K562 (cell line): ENCODE measurements at regions not wholly inside any gene's neighbourhood (a gene's known extent, or its start where the extent isn't known, plus 50 kb on each side); places are given as distances from the start of the nearest gene placed in this dataset.

ENCODE experiments used
- CBFA2T3 ChIP-seq: fragments of 450-650 bp; IDR thresholded peaks from 2 replicates; pipeline ENCODE4 v1.6.1; 2017
- CHD2 ChIP-seq: IDR thresholded peaks from 2 replicates; pipeline ENCODE4 v1.6.1; 2011; ENCODE audit warnings: low read depth, low read length
- FOXJ3 ChIP-seq: sonication (generic); formaldehyde crosslinking; IDR thresholded peaks from 2 replicates; pipeline ENCODE4 v1.4.0; 2020; ENCODE audit warnings: mild to moderate bottlenecking, missing genetic modification reagents
- NR3C1 ChIP-seq: sonication (generic); formaldehyde crosslinking; IDR thresholded peaks from 2 replicates; pipeline ENCODE4 v1.8.1; 2022; ENCODE audit warnings: missing genetic modification reagents
- POLR2AphosphoS5 ChIP-seq: IDR thresholded peaks from 2 replicates; pipeline ENCODE4 v1.6.1; 2011; ENCODE audit warnings: mild to moderate bottlenecking, low read depth, low read length, moderate library complexity; ENCODE audit not compliant: control insufficient read depth, insufficient read depth
- RAD21 ChIP-seq, 2 experiments: fragments of 250-450 bp in 1 of 2; fragments of 450-650 bp in 1 of 2; sonication (Bioruptor Pico) in 1 of 2; formaldehyde crosslinking in 1 of 2; IDR thresholded peaks in 1 of 2; conservative IDR thresholded peaks in 1 of 2; 2 replicates each; pipeline versions ENCODE4 v1.4.0 to v1.8.0; 2020 to 2022; ENCODE audit warnings: mild to moderate bottlenecking in 2 of 2, moderate library complexity in 1 of 2
- SRSF1 ChIP-seq: fragments of 200-400 bp; formaldehyde crosslinking; IDR thresholded peaks from 2 replicates; pipeline ENCODE4 v1.6.1; 2017; ENCODE audit warnings: mild to moderate bottlenecking, low read depth, low read length, moderate library complexity
- TFE3 ChIP-seq: fragments of 450-650 bp; formaldehyde crosslinking; IDR thresholded peaks from 2 replicates; pipeline ENCODE4 v1.4.0; 2020; ENCODE audit warnings: mild to moderate bottlenecking, mixed read lengths
- ZNF780A ChIP-seq: fragments of 250-450 bp; sonication (Bioruptor Pico); IDR thresholded peaks from 2 replicates; pipeline ENCODE4 v1.5.0; 2021; ENCODE audit warnings: mild to moderate bottlenecking

DNA sequence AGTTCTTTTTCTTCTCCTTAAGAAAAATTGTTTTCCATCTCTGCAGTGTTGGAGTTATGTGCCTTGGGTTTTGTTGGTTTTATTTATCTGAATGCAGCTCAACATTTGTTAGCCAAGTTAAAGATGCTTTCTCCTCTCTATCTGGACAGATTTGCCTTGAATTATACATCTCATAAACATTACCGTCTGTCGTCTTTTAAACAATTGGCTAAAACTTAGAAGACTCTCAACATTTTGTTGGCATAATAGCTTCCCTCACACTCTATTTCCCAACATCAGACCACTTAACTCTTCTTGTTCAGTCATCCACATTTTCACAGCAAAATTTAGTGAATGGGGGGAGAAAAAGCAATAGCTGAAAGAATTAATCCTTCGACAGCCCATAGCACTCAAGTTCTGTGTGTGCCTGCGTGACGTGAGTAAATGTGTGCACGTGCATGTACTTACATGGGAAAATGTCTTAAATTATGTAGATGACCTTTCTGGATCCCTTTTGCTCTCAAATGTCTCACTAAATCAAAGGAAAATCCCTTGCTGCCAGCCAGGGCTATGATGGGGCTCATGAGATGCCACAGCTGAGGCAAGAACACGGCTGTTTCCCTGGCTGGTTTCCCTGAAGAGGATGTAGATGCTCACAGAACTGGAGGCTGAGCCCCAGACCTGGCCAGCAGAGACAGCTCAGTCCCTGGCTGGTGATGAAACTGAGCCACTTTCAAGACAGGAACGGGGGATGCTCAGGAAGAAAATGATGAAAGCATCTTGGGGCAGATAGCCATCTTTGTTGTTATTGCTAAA lies 382.2 kb downstream of the FBXW7 start:
- TF ChIP-seq FOXJ3 (CRISPR knock-in tag), result no peak
- no peak for TF ChIP-seq CBFA2T3
- TF ChIP-seq NR3C1, result no peak
- TF ChIP-seq ZNF780A, result no peak
- no peak for TF ChIP-seq RAD21 (CRISPR knock-in tag; conservative IDR thresholded peaks at IDR 0.05 in 1 of 2, IDR thresholded peaks at IDR 0.05 in 1 of 2)
- TF ChIP-seq POLR2AphosphoS5, result no peak
- TF ChIP-seq CHD2, result no peak
- TF ChIP-seq SRSF1, result no peak
- no peak for TF ChIP-seq TFE3 (CRISPR knock-in tag)
